ENCODE measurements at regions not wholly inside any gene's neighbourhood (a gene's known extent, or its start where the extent isn't known, plus 50 kb on each side); places are given as distances from the start of the nearest gene placed in this dataset.

GRCh38 chr5:126093041-126093440, 330.2 kb upstream of the GRAMD2B start:
- no peak for TF ChIP-seq CTCF (IDR thresholded peaks at IDR 0.05; ENCODE audit: low read depth, low read length, missing control alignments)
- H3K4me3 ChIP-seq (replicated peaks; ENCODE audit: low read depth, low read length): no peak overlapping the region
- no peak for DNase-seq (ENCODE audit: extremely low read depth, low read depth)

- H3K4me3 ChIP-seq (replicated peaks; ENCODE audit: low read depth, low read length): no peak overlapping the region
- TF ChIP-seq CTCF (IDR thresholded peaks at IDR 0.05; ENCODE audit: low read depth, low read length, missing control alignments): no peak
- no peak for DNase-seq (ENCODE audit: extremely low read depth, low read depth)
Measured at GRCh38 chr5:126093718-126094117, 329.5 kb upstream of the GRAMD2B start.

GRCh38 chr5:126094991-126095390, 328.2 kb upstream of the GRAMD2B start:
- no peak for DNase-seq (ENCODE audit: extremely low read depth, low read depth)
- no peak overlapping the region for H3K4me3 ChIP-seq (replicated peaks; ENCODE audit: low read depth, low read length)
- TF ChIP-seq CTCF (IDR thresholded peaks at IDR 0.05; ENCODE audit: low read depth, low read length, missing control alignments): no peak

GRCh38 chr5:126096442-126097006, 326.7 kb upstream of the GRAMD2B start:
- no peak overlapping the region for H3K4me3 ChIP-seq (replicated peaks; ENCODE audit: low read depth, low read length)
- TF ChIP-seq CTCF (IDR thresholded peaks at IDR 0.05; ENCODE audit: low read depth, low read length, missing control alignments): no peak
- no peak for DNase-seq (ENCODE audit: extremely low read depth, low read depth)

GRCh38 chr5:126097876-126098275, 325.3 kb upstream of the GRAMD2B start:
- no peak for TF ChIP-seq CTCF (IDR thresholded peaks at IDR 0.05; ENCODE audit: low read depth, low read length, missing control alignments)
- no peak overlapping the region for H3K4me3 ChIP-seq (replicated peaks; ENCODE audit: low read depth, low read length)
- no peak for DNase-seq (ENCODE audit: extremely low read depth, low read depth)

GRCh38 chr5:126098330-126099017, 324.7 kb upstream of the GRAMD2B start:
- DNase-seq (ENCODE audit: extremely low read depth, low read depth): no peak
- H3K4me3 ChIP-seq (replicated peaks; ENCODE audit: low read depth, low read length): no peak overlapping the region
- no peak for TF ChIP-seq CTCF (IDR thresholded peaks at IDR 0.05; ENCODE audit: low read depth, low read length, missing control alignments)
